ENCODE measurements at regions not wholly inside any gene's neighbourhood (a gene's known extent, or its start where the extent isn't known, plus 50 kb on each side); places are given as distances from the start of the nearest gene placed in this dataset.

DNA sequence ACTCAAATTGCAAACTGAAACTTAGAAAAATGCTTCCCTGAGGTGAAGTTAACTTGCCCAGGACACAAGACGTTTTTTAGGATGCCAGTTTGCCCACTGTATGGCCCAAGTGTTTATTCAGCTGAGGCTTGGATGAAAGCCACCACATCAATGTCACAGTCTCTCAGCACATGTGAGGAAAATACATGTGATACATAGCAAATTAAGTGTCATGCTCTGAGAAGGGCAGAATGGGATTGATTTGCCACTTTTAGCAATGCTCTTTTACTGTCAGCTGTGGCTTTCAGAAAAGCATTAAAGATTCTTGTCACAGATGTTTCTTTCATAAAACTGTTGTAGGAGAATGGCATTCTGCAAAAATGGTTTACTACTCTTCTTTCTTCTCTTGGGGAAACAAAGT is 165.5 kb downstream of the ZIC1 start:
- TF ChIP-seq, protein P1, sequence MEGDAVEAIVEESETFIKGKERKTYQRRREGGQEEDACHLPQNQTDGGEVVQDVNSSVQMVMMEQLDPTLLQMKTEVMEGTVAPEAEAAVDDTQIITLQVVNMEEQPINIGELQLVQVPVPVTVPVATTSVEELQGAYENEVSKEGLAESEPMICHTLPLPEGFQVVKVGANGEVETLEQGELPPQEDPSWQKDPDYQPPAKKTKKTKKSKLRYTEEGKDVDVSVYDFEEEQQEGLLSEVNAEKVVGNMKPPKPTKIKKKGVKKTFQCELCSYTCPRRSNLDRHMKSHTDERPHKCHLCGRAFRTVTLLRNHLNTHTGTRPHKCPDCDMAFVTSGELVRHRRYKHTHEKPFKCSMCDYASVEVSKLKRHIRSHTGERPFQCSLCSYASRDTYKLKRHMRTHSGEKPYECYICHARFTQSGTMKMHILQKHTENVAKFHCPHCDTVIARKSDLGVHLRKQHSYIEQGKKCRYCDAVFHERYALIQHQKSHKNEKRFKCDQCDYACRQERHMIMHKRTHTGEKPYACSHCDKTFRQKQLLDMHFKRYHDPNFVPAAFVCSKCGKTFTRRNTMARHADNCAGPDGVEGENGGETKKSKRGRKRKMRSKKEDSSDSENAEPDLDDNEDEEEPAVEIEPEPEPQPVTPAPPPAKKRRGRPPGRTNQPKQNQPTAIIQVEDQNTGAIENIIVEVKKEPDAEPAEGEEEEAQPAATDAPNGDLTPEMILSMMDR (IDR thresholded peaks at IDR 0.05; ENCODE audit: low read depth, low read length), result no peak
- no peak overlapping the region for H3K4me3 ChIP-seq (replicated peaks in 1 of 2; ENCODE audit: low read depth in 2 of 2, low read length in 2 of 2)
- DNase-seq (ENCODE audit: low read depth in 2 of 2), result no peak

DNA sequence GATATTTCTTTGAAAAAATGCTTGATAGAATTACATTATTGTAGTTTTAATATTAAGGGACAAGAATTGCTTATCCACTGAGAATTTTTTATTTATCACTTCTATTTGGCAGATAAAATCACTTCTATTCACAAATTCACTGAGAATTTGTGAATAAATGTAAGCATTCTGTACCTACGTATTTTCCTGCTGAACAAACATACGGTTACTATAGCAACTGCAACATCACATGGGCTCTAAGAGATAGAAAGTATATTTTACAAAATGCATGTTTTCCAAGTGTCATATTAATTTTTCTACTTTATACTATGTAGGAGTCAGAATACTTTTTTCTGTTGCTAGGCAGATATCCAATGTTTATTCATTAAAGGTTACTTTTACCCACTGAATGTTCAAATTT is 166.2 kb downstream of the ZIC1 start:
- TF ChIP-seq, protein P1 (IDR thresholded peaks at IDR 0.05; ENCODE audit: low read depth, low read length), result no peak
- no peak for DNase-seq (ENCODE audit: low read depth in 2 of 2)
- no peak overlapping the region for H3K4me3 ChIP-seq (replicated peaks in 1 of 2; ENCODE audit: low read depth in 2 of 2, low read length in 2 of 2)

DNA sequence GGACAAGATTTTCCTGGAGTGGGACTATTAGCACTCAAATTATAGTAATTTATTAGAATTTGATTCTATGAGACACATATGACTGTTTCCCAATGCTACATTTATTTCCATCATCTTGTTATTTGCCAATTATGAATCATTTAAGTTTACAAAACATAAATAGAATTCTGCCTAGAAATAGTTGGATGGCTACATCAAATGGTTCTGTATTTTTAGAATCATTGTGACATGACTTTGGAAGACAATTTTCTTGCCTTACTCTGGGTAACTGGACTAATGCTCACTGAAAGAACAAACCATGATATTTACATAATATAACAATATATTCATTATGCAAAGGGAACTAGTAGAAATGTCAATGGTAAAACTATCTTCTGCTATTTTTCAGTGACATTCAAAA is 173.5 kb downstream of the ZIC1 start:
- TF ChIP-seq, protein P1 (IDR thresholded peaks at IDR 0.05; ENCODE audit: low read depth, low read length), result no peak
- no peak for DNase-seq (ENCODE audit: low read depth in 2 of 2)

DNA sequence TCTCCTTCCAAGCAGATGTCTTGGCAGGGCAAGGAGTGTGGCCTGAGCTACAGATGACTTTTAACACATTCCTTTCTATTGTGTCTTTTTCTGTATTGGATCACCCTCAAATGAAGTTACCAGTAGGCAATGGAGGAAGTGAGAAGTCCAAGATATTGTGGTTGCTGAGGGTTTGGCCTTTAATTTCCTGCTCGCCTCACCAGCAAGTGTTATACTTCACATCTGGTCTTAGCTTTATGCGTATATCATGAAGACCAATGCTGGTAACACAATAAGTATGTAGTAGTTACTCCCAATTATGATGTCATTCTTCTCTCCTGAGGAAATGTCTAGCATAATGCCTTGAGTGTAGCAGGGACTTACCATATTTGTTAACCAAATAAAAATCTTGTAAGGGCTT is 179.9 kb downstream of the ZIC1 start:
- DNase-seq (ENCODE audit: low read depth in 2 of 2), result peak in 1 of 2 donors; percentile 15
- no peak overlapping the region for H3K4me3 ChIP-seq (replicated peaks in 1 of 2; ENCODE audit: low read depth in 2 of 2, low read length in 2 of 2)
- TF ChIP-seq, protein P1 (IDR thresholded peaks at IDR 0.05; ENCODE audit: low read depth, low read length), result no peak

More for the DNA sequence above, 173.5 kb downstream of the ZIC1 start:
- no peak overlapping the region for H3K4me3 ChIP-seq (replicated peaks in 1 of 2; ENCODE audit: low read depth in 2 of 2, low read length in 2 of 2)

DNA sequence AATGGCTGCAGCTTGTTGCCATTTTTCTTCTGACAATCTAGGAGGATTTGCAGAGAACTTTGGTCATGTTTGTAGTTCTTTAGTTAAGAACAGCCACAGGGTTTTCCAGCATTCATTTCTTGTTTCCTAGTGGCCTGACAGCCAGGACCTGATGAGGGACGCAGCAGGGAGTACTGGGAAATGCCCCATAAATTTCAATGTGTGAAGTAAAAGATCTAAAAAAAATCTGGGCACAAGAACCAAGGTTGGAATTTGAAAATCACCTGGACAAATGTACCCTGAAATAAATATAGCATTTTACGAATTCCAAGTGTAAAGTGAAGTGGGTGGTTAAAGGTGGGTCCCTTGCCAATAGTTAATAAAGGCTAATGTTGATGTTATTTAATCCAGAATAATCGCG is 195.0 kb downstream of the ZIC1 start:
- TF ChIP-seq, protein P1 (IDR thresholded peaks at IDR 0.05; ENCODE audit: low read depth, low read length), result no peak
- H3K4me3 ChIP-seq (replicated peaks in 1 of 2; ENCODE audit: low read depth in 2 of 2, low read length in 2 of 2), result no peak overlapping the region
- DNase-seq (ENCODE audit: low read depth in 2 of 2), result no peak

DNA sequence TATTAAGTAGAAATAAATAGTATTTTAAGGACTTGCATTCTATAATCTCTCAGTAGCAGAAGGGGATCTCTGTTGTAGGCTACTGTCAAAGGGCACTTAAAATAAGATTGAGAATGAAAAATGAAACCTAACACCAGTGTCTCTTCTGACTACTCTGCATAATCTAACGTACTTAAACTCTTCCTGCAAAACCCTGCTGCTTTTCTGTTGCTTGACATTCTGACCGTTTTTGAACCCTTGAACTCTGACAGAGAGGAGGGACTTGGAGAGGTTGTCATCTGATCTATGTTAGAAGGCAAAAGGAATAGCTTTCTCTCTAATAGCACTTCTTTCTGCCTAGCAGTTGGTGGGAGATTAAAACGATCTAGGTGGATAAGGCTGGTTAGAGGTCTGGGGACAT is 204.6 kb downstream of the ZIC1 start:
- no peak for DNase-seq (ENCODE audit: low read depth in 2 of 2)
- TF ChIP-seq, protein P1 (IDR thresholded peaks at IDR 0.05; ENCODE audit: low read depth, low read length), result no peak
- H3K4me3 ChIP-seq (replicated peaks in 1 of 2; ENCODE audit: low read depth in 2 of 2, low read length in 2 of 2), result no peak overlapping the region

DNA sequence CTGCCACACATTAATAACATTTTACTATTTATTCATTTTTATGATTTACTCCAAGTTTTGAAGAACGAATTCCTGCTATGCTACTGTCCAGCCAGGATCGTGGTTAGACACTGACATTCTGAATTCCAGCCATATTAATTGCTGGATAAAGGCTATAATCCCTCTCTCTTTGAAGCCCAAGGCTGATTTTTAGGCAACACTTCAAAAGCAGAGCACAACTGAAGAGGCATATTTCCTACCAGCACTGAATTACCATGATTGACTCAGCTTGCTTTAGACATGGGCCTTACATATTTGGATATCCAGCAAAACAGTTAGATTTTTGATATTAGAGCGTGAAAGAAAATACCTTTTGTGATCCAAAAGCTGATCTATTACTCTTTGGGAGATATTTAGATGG is 205.0 kb downstream of the ZIC1 start:
- no peak overlapping the region for H3K4me3 ChIP-seq (replicated peaks in 1 of 2; ENCODE audit: low read depth in 2 of 2, low read length in 2 of 2)
- TF ChIP-seq, protein P1 (IDR thresholded peaks at IDR 0.05; ENCODE audit: low read depth, low read length), result no peak
- DNase-seq (ENCODE audit: low read depth in 2 of 2), result no peak
